T-cell (primary cell): ENCODE measurements at regions not wholly inside any gene's neighbourhood (a gene's known extent, or its start where the extent isn't known, plus 50 kb on each side); places are given as distances from the start of the nearest gene placed in this dataset.

Experiments
- ATAC-seq, 4 experiments: fragments of 200-7000 bp in 3 of 4; fragments of 150-1000 bp in 1 of 4; cut with Tn5 transposase; replicated peaks in 1 of 4; 1 replicate in 3 of 4; 2 replicates in 1 of 4; pipeline ENCODE4 v1.10.0; 2021; ENCODE audit warnings: moderate library complexity in 3 of 4, mild to moderate bottlenecking in 2 of 4, moderate number of reproducible peaks in 1 of 4
- CTCF ChIA-PET, 2 donors: fragments of 300-600 bp; sonication (Branson Sonifier 250); formaldehyde crosslinking; loops; one replicate each; lab custom pipeline; 2022; ENCODE audit warnings: antibody characterized with exemption in 2 of 2; lab: Charles Lee
- POLR2A ChIA-PET, 2 donors: fragments of 300-600 bp; sonication (Branson Sonifier 250); formaldehyde crosslinking; loops; one replicate each; lab custom pipeline; 2022; ENCODE audit warnings: antibody characterized with exemption in 2 of 2; lab: Charles Lee
- DNase-seq, 35 experiments: peaks; one replicate each; pipeline versions ENCODE4 v3.0.0 to v3.0.0-alpha.2; 2013 to 2023
- H3K27ac ChIP-seq: one replicate; pipeline ENCODE4 v1.5.1; 2013; ENCODE audit warnings: low read length
- H3K27me3 ChIP-seq, 2 experiments: replicated peaks in 1 of 2; 1 replicate in 1 of 2; 2 replicates in 1 of 2; pipeline versions ENCODE4 v1.6.1 to v1.7.0; 2013; ENCODE audit warnings: low read length in 1 of 2, mixed read lengths in 1 of 2; ENCODE audit not compliant: control insufficient read depth in 2 of 2, insufficient read depth in 2 of 2; ENCODE audit errors: extremely low read depth in 1 of 2
- H3K36me3 ChIP-seq, 2 donors: 1 replicate in 1 of 2; 2 replicates in 1 of 2; pipeline versions ENCODE4 v1.6.1 to v1.7.0; 2013; ENCODE audit warnings: low read length in 1 of 2; ENCODE audit not compliant: control insufficient read depth in 2 of 2, insufficient read depth in 1 of 2; ENCODE audit errors: extremely low read depth in 1 of 2
- H3K4me1 ChIP-seq, 2 experiments: 1 replicate in 1 of 2; 2 replicates in 1 of 2; pipeline versions ENCODE4 v1.6.1 to v1.7.0; 2013; ENCODE audit warnings: low read length in 2 of 2, mixed read lengths in 1 of 2; ENCODE audit not compliant: insufficient read depth in 2 of 2, control insufficient read depth in 1 of 2; ENCODE audit errors: extremely low read depth in 1 of 2
- H3K4me3 ChIP-seq, 2 donors: 1 replicate in 1 of 2; 2 replicates in 1 of 2; pipeline versions ENCODE4 v1.5.1 to v1.7.0; 2013; ENCODE audit warnings: mild to moderate bottlenecking in 2 of 2, low read length in 1 of 2, moderate library complexity in 1 of 2; ENCODE audit not compliant: control insufficient read depth in 1 of 2; ENCODE audit errors: extremely low read depth in 1 of 2
- H3K9me3 ChIP-seq: 2 replicates; pipeline ENCODE4 v1.7.0; 2013
- H3K27ac Mint-ChIP-seq, 2 donors: one replicate each; pipeline ENCODE4 v1.8.0; 2020 to 2021; ENCODE audit warnings: mild to moderate bottlenecking in 2 of 2, mixed read lengths in 2 of 2
- H3K27me3 Mint-ChIP-seq, 2 donors: one replicate each; pipeline ENCODE4 v1.8.0; 2021 to 2022; ENCODE audit warnings: mixed read lengths in 2 of 2
- H3K36me3 Mint-ChIP-seq: one replicate; pipeline ENCODE4 v1.8.0; 2021; ENCODE audit warnings: mixed read lengths
- H3K4me1 Mint-ChIP-seq, 3 donors: one replicate each; pipeline ENCODE4 v1.8.0; 2020 to 2022; ENCODE audit warnings: mixed read lengths in 3 of 3, mild to moderate bottlenecking in 1 of 3
- H3K4me3 Mint-ChIP-seq, 3 donors: one replicate each; pipeline ENCODE4 v1.8.0; 2020 to 2022; ENCODE audit warnings: mild to moderate bottlenecking in 3 of 3, mixed read lengths in 3 of 3, moderate library complexity in 3 of 3
- H3K9me3 Mint-ChIP-seq, 3 donors: one replicate each; pipeline ENCODE4 v1.8.0; 2020 to 2022; ENCODE audit warnings: mixed read lengths in 3 of 3
- WGBS: methylation state at CpG from one replicate; pipeline ENCODE4 v1.1.5; 2013; ENCODE audit warnings: missing lambda C conversion rate; ENCODE audit not compliant: insufficient coverage; 5-methylcytosine and 5-hydroxymethylcytosine counted together

DNA sequence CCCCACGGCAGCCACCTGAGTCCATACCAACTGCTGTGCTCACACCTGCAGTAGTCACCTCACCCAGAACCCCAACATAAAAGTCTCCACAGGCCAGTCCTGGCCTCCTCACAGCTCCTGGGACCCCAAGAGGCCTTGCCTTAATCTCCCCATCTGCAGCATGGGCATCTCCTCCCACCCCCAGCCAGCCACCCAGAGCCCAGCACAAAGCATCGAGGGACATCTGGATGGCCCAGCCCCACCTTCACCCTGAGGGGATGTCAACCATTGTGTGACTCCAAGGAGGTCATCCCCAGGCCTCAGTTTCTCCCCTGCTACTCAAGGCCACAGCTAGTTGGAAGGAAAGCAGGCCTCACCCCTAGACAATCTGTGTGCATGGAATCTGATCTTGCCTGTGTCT is 1775.3 kb downstream of the TP53TG3F start:
- Histone ChIP-seq H3K4me3 (no peak overlapping the region), H3K27me3 (no peaks in the 10 kb centered on the region), H3K27ac (no peak overlapping the region), H3K9me3 (no peaks in the 10 kb centered on the region), H3K4me1 (no peaks in the 10 kb centered on the region), H3K36me3 (no peaks in the 10 kb centered on the region)
- H3K9me3 Mint-ChIP-seq = peaks cover 15 to 19% (median 19%) of the 10 kb centered on the region in 3 donors
- no peaks in the 10 kb centered on the region for H3K27me3 Mint-ChIP-seq
- no peak overlapping the region for H3K4me3 Mint-ChIP-seq
- ChIA-PET POLR2A (no interaction called here), CTCF (no interaction called here)
- no peaks in the 10 kb centered on the region for H3K36me3 Mint-ChIP-seq
- DNase-seq (no peak), ATAC-seq (no peak)
- WGBS = 60% methylated on average over 1 of the region's 2 CpGs
- H3K27ac Mint-ChIP-seq = no peak overlapping the region
- H3K4me1 Mint-ChIP-seq = no peaks in the 10 kb centered on the region

DNA sequence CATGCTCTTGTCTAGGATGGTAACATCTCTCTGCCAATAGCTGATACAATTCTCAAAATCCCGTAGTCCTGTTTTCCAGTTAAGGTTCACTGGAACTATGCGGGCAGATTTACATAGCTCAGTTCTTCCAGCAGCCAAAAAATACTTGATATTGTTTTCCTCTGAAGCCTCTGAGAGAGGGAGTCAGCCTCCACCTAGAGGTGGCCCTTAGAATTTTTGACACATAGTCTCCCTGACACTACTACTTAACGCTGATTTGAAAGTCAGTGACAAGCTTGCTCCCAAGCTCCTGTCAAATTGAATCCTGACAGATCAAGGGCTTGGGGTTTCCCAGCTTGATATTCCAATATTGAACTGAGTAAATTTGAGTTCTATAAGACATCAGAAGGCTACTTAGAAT is 1780.1 kb downstream of the TP53TG3F start:
- Mint-ChIP-seq H3K36me3 (no peaks in the 10 kb centered on the region), H3K27ac (no peak overlapping the region), H3K4me1 (no peaks in the 10 kb centered on the region), H3K9me3 (peaks cover 9 to 33% (median 23%) of the 10 kb centered on the region in 3 donors), H3K27me3 (no peaks in the 10 kb centered on the region), H3K4me3 (no peak overlapping the region)
- WGBS = no CpG with 5 or more reads among the region's 3 CpGs
- POLR2A ChIA-PET = no interaction called here
- Histone ChIP-seq H3K9me3 (no peaks in the 10 kb centered on the region), H3K4me3 (no peak overlapping the region), H3K4me1 (no peaks in the 10 kb centered on the region), H3K27ac (no peak overlapping the region), H3K36me3 (no peaks in the 10 kb centered on the region), H3K27me3 (no peaks in the 10 kb centered on the region)
- ATAC-seq (no peak), DNase-seq (no peak)
- CTCF ChIA-PET = no interaction called here

DNA sequence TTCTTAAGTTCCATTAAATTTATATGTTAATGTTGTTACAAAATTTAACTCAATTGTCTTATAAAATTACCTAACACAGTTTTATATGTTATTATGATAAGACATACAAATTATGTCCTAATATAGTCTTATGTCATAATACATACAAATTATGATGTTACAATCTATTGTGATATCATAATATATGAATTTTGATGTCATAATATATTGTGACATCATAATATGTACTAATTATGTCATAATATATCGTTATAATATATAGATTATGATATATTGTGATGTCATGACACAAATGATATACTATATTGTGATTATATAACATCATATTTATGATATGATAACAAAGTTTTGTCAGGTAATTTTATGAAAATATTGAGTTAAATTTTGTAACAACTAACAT is 1789.6 kb downstream of the TP53TG3F start:
- ChIA-PET POLR2A (no interaction called here), CTCF (no interaction called here)
- WGBS = no CpG with 5 or more reads among the region's 1 CpG
- H3K4me1 Mint-ChIP-seq = no peaks in the 10 kb centered on the region
- ATAC-seq = no peak
- H3K27ac Mint-ChIP-seq = no peak overlapping the region
- H3K27me3 ChIP-seq = no peaks in the 10 kb centered on the region
- H3K4me1 ChIP-seq = no peaks in the 10 kb centered on the region
- no peaks in the 10 kb centered on the region for H3K9me3 ChIP-seq
- no peak overlapping the region for H3K4me3 ChIP-seq
- H3K27ac ChIP-seq = no peak overlapping the region
- no peak overlapping the region for H3K4me3 Mint-ChIP-seq
- DNase-seq = no peak
- H3K27me3 Mint-ChIP-seq = no peaks in the 10 kb centered on the region
- no peaks in the 10 kb centered on the region for H3K36me3 Mint-ChIP-seq
- no peaks in the 10 kb centered on the region for H3K36me3 ChIP-seq
- peaks cover 9 to 37% (median 19%) of the 10 kb centered on the region in 3 donors for H3K9me3 Mint-ChIP-seq

DNA sequence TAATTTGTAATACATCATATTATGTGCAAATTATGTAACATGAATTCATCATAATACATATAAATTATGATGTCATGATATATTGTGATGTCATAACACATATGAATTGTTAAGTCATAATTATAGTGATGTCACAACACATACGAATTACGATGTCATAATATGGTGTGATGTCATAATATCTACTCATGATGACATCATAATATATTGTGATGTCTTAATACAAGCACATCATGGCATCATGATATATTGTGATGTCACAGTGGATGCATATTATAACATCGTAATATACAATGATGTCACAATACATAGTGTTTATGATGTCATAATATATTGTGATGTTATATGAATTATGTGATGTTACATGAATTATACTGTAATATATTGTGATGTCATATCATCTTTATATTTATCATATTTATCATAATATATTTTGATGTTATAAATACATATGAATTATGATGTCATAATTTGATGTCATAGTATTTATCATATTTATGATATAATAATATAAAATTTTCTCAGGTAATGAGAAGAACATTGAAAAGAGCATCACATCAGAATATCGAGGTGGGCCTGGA is 1793.0 kb downstream of the TP53TG3F start:
- Histone ChIP-seq H3K27me3 (no peaks in the 10 kb centered on the region), H3K27ac (no peak overlapping the region), H3K9me3 (no peaks in the 10 kb centered on the region), H3K4me1 (no peaks in the 10 kb centered on the region), H3K36me3 (no peaks in the 10 kb centered on the region), H3K4me3 (no peak overlapping the region)
- ChIA-PET CTCF (no interaction called here), POLR2A (no interaction called here)
- WGBS = 60% methylated on average over 1 of the region's 4 CpGs
- Mint-ChIP-seq H3K4me3 (no peak overlapping the region), H3K36me3 (no peaks in the 10 kb centered on the region), H3K27ac (no peak overlapping the region), H3K4me1 (no peaks in the 10 kb centered on the region), H3K27me3 (no peaks in the 10 kb centered on the region), H3K9me3 (peaks cover 14 to 35% (median 17%) of the 10 kb centered on the region in 3 donors)
- ATAC-seq (no peak), DNase-seq (no peak)

DNA sequence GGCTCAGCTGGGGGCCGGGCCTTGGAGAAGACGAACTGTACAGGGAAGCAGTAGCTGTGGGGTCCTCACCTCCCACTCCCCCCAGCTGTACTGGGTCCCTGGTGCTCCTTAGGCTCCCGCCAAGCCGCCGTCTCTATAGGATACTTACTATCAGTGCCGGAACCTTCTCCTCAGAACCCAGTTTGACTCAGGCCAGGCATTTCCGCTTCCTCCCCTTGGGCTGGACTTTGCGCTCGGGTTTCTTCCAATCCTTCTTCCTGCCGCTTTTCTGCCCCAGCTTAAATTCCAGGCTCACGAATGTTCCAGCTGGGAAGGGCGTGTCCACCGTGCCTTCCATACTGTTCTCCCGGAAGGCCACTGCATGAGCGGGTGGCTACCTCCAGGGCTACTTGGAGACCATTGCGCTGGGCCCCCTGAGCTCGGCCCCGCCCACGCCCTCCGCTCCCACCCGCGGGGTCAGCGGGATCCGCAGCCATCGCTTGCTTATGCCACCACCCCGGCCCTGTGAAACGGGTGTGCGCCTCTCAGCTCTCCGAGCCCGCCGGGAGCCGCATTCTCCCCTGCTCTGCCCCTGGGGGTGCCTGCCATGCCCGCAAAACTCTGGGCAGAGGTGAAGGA is 1795.9 kb downstream of the TP53TG3F start:
- Histone ChIP-seq H3K4me1 (no peaks in the 10 kb centered on the region), H3K36me3 (no peaks in the 10 kb centered on the region), H3K27me3 (no peaks in the 10 kb centered on the region), H3K4me3 (no peak overlapping the region), H3K9me3 (no peaks in the 10 kb centered on the region), H3K27ac (no peak overlapping the region)
- H3K4me3 Mint-ChIP-seq = no peak overlapping the region
- CTCF ChIA-PET = no interaction called here
- no peaks in the 10 kb centered on the region for H3K27me3 Mint-ChIP-seq
- no peak for ATAC-seq
- POLR2A ChIA-PET = no interaction called here
- peaks cover 22 to 47% (median 28%) of the 10 kb centered on the region in 3 donors for H3K9me3 Mint-ChIP-seq
- 64% methylated on average over 32 of the region's 33 CpGs for WGBS
- H3K4me1 Mint-ChIP-seq = no peaks in the 10 kb centered on the region
- H3K27ac Mint-ChIP-seq = no peak overlapping the region
- H3K36me3 Mint-ChIP-seq = no peaks in the 10 kb centered on the region
- no peak for DNase-seq

DNA sequence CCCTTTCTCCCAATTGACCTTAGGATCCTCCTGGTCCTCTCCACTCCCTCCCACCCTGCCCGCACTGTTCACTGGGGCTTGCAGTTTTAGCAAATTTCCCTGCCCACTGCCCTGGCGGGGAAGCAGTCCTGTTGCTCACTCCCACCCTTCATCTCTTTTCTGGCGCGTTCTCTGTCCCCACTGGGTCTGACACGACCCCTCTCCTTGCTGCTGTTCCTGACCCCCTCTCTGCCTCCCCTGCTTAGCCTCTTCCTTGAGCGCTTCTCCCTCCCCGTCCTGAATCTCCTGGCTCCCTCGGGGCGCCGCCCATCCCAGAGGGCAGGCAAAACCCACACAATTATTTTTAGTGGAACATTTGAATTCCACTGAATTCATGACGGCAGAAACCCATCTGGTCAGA is 1796.4 kb downstream of the TP53TG3F start:
- no peaks in the 10 kb centered on the region for H3K36me3 Mint-ChIP-seq
- Histone ChIP-seq H3K27me3 (no peaks in the 10 kb centered on the region), H3K9me3 (no peaks in the 10 kb centered on the region), H3K36me3 (no peaks in the 10 kb centered on the region), H3K4me3 (no peak overlapping the region), H3K4me1 (no peaks in the 10 kb centered on the region), H3K27ac (no peak overlapping the region)
- WGBS = 60% methylated on average over 9 of the region's 11 CpGs
- H3K4me3 Mint-ChIP-seq = no peak overlapping the region
- H3K4me1 Mint-ChIP-seq = no peaks in the 10 kb centered on the region
- no peaks in the 10 kb centered on the region for H3K27me3 Mint-ChIP-seq
- no peak overlapping the region for H3K27ac Mint-ChIP-seq
- DNase-seq (no peak), ATAC-seq (no peak)
- H3K9me3 Mint-ChIP-seq = peaks cover 26 to 47% (median 28%) of the 10 kb centered on the region in 3 donors
- CTCF ChIA-PET = no interaction called here
- POLR2A ChIA-PET = no interaction called here
